ENCODE measurements at regions not wholly inside any gene's neighbourhood (a gene's known extent, or its start where the extent isn't known, plus 50 kb on each side); places are given as distances from the start of the nearest gene placed in this dataset.

GRCh38 chr18:10194592-10194991 is 259.8 kb upstream of the APCDD1 start:
- TF ChIP-seq CTCF (IDR thresholded peaks at IDR 0.05): no peak
- TF ChIP-seq POLR2AphosphoS5 (IDR thresholded peaks at IDR 0.05; ENCODE audit: low read depth, low read length): no peak
- no peak for TF ChIP-seq SIN3A (IDR thresholded peaks at IDR 0.05; ENCODE audit: borderline replicate concordance, insufficient read depth, low read depth, low read length)
- no peak for TF ChIP-seq TCF7L2 (IDR thresholded peaks at IDR 0.05; ENCODE audit: low read depth, low read length)

Data from Panc1 (cell line).